GM23338 (cell line): ENCODE measurements at regions not wholly inside any gene's neighbourhood (a gene's known extent, or its start where the extent isn't known, plus 50 kb on each side); places are given as distances from the start of the nearest gene placed in this dataset.

Experiments
- ATAC-seq: fragments of 200-7000 bp; cut with Tn5 transposase; 3 replicates; pipeline ENCODE4 v1.9.1; 2020
- DNase-seq: peaks from one replicate; pipeline ENCODE4 v3.0.0-alpha.2; 2015; ENCODE audit warnings: low spot score
- H2AFZ ChIP-seq: fragments of 200-600 bp; sonication (generic); 2 replicates; pipeline ENCODE4 v1.8.0; 2016; ENCODE audit warnings: antibody characterized with exemption, mild to moderate bottlenecking, moderate library complexity
- H3F3A ChIP-seq: fragments of 200-600 bp; sonication (generic); replicated peaks from 2 replicates; pipeline ENCODE4 v1.8.0; 2017; ENCODE audit warnings: antibody characterized with exemption, mixed run types, low read depth
- H3K27ac ChIP-seq: fragments of 200-600 bp; sonication (generic); 2 replicates; pipeline ENCODE4 v1.6.1; 2016; ENCODE audit warnings: low read depth
- H3K27me3 ChIP-seq: fragments of 200-600 bp; sonication (generic); 2 replicates; pipeline ENCODE4 v1.8.0; 2016; ENCODE audit warnings: mild to moderate bottlenecking, mixed run types, moderate library complexity; ENCODE audit not compliant: insufficient read depth
- H3K36me3 ChIP-seq: fragments of 200-600 bp; sonication (generic); 2 replicates; pipeline ENCODE4 v1.8.0; 2016; ENCODE audit warnings: mild to moderate bottlenecking; ENCODE audit not compliant: insufficient read depth
- H3K4me1 ChIP-seq: fragments of 200-600 bp; sonication (generic); 2 replicates; pipeline ENCODE4 v1.8.0; 2016; ENCODE audit warnings: mild to moderate bottlenecking, moderate library complexity; ENCODE audit not compliant: insufficient read depth
- H3K4me2 ChIP-seq: fragments of 200-600 bp; sonication (generic); 2 replicates; pipeline ENCODE4 v1.7.1; 2017; ENCODE audit warnings: mixed run types
- H3K4me3 ChIP-seq: fragments of 200-600 bp; sonication (generic); 2 replicates; pipeline ENCODE4 v1.6.1; 2016; ENCODE audit warnings: mixed run types
- H3K79me2 ChIP-seq: fragments of 200-600 bp; sonication (generic); replicated peaks from 2 replicates; pipeline ENCODE4 v1.8.0; 2017; ENCODE audit warnings: mild to moderate bottlenecking; ENCODE audit not compliant: insufficient read depth
- H3K9me2 ChIP-seq: fragments of 200-600 bp; sonication (generic); 2 replicates; pipeline ENCODE4 v1.8.0; 2017; ENCODE audit not compliant: insufficient read depth
- H4K20me1 ChIP-seq: fragments of 200-600 bp; sonication (generic); replicated peaks from 2 replicates; pipeline ENCODE4 v1.8.0; 2017; ENCODE audit warnings: mild to moderate bottlenecking; ENCODE audit not compliant: insufficient read depth
- H3K27ac Mint-ChIP-seq: 2 replicates; pipeline ENCODE4 v1.8.0; 2020; ENCODE audit warnings: inconsistent platforms, mild to moderate bottlenecking, moderate library complexity, mixed read lengths
- H3K27me3 Mint-ChIP-seq: 3 replicates; pipeline ENCODE4 v1.8.0; 2022; ENCODE audit warnings: low read depth, mild to moderate bottlenecking, moderate library complexity, mixed read lengths, inconsistent platforms; ENCODE audit not compliant: insufficient read depth, poor library complexity
- H3K36me3 Mint-ChIP-seq: 3 replicates; pipeline ENCODE4 v1.8.0; 2021; ENCODE audit warnings: low read depth, mild to moderate bottlenecking, inconsistent platforms, moderate library complexity, mixed read lengths
- H3K4me1 Mint-ChIP-seq: 3 replicates; pipeline ENCODE4 v1.8.0; 2020; ENCODE audit warnings: mild to moderate bottlenecking, inconsistent platforms, mixed read lengths
- H3K4me3 Mint-ChIP-seq: 3 replicates; pipeline ENCODE4 v1.8.0; 2021; ENCODE audit warnings: moderate library complexity, mild to moderate bottlenecking, inconsistent platforms, mixed read lengths
- H3K9me3 Mint-ChIP-seq: 3 replicates; pipeline ENCODE4 v1.8.0; 2020; ENCODE audit warnings: moderate library complexity, mild to moderate bottlenecking, inconsistent platforms, mixed read lengths
- CREB1 ChIP-seq: fragments of 250-450 bp; sonication (Bioruptor Pico); IDR thresholded peaks from 2 replicates; pipeline ENCODE4 v1.5.0; 2020; ENCODE audit warnings: low read depth, mild to moderate bottlenecking, moderate library complexity
- EZH2 ChIP-seq: fragments of 200-600 bp; sonication (generic); IDR thresholded peaks from one replicate; pipeline ENCODE4 v1.8.0; 2017; ENCODE audit warnings: antibody characterized with exemption, mild to moderate bottlenecking, low read depth; ENCODE audit not compliant: unreplicated experiment
- EZH2phosphoT487 ChIP-seq: fragments of 200-600 bp; sonication (generic); IDR thresholded peaks from one replicate; pipeline ENCODE4 v1.8.1; 2018; ENCODE audit warnings: antibody characterized with exemption; ENCODE audit not compliant: unreplicated experiment
- JUNB ChIP-seq: IDR thresholded peaks from one replicate; pipeline ENCODE4 v1.6.1; 2016; ENCODE audit warnings: antibody characterized with exemption; ENCODE audit not compliant: unreplicated experiment
- NANOG ChIP-seq: IDR thresholded peaks from 2 replicates; pipeline ENCODE4 v1.6.1; 2016; ENCODE audit warnings: antibody characterized with exemption, borderline replicate concordance
- POLR2AphosphoS5 ChIP-seq: IDR thresholded peaks from 2 replicates; pipeline ENCODE4 v1.6.1; 2016; ENCODE audit warnings: antibody characterized with exemption, low read depth
- STAT1 ChIP-seq: IDR thresholded peaks from one replicate; pipeline ENCODE4 v1.6.1; 2016; ENCODE audit warnings: antibody characterized with exemption; ENCODE audit not compliant: unreplicated experiment
- ZNF114 ChIP-seq: fragments of 250-450 bp; sonication (Bioruptor Pico); IDR thresholded peaks from 2 replicates; pipeline ENCODE4 v1.5.0; 2020; ENCODE audit warnings: mild to moderate bottlenecking, moderate library complexity
- ZNF331 ChIP-seq: fragments of 250-450 bp; sonication (Bioruptor Pico); IDR thresholded peaks from 2 replicates; pipeline ENCODE4 v1.5.0; 2020; ENCODE audit warnings: low read depth, mild to moderate bottlenecking, moderate library complexity
- TF ChIP-seq, protein P1 (sequence below): IDR thresholded peaks from one replicate; pipeline ENCODE4 v1.6.1; 2018; ENCODE audit warnings: antibody characterized with exemption; ENCODE audit not compliant: unreplicated experiment
- TF ChIP-seq, protein P2 (sequence below): IDR thresholded peaks from 2 replicates; pipeline ENCODE4 v1.6.1; 2016; ENCODE audit warnings: antibody characterized with exemption
- TF ChIP-seq, protein P3 (sequence below), 2 experiments: fragments of 200-600 bp in 1 of 2; sonication (generic) in 1 of 2; conservative IDR thresholded peaks; 2 replicates each; pipeline versions ENCODE4 v1.5.1 to v1.6.1; 2016 to 2017; ENCODE audit warnings: antibody characterized with exemption in 2 of 2, low read depth in 2 of 2, mild to moderate bottlenecking in 2 of 2, moderate library complexity in 1 of 2
- TF ChIP-seq, protein P4 (sequence below): fragments of 250-450 bp; sonication (Bioruptor Pico); IDR thresholded peaks from 2 replicates; pipeline ENCODE4 v1.5.0; 2020; ENCODE audit warnings: mild to moderate bottlenecking, moderate library complexity

DNA sequence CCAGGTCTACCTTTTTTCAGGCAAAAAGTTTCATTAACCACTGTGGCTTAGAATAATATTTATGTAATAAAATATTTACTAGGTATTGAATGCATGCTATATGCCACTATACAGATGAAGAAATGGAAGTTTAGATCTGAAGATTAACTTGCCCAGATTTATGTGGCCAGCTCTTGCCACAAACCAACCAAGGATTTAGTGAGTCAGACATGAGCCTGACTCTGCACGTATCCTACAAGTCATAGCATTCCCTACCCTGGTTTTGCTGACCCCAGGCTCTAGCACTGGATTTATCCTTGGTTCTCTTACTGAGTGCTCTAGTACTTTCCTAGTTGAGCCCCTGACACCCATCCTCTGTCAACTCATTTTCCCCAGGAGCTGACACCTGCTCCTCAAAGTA lies 75.4 kb downstream of the ANKEF1 start:
- Histone ChIP-seq H3F3A (no peaks in the 10 kb centered on the region), H3K79me2 (no peaks in the 10 kb centered on the region), H3K27ac (no peak overlapping the region), H4K20me1 (no peaks in the 10 kb centered on the region), H3K4me2 (no peak overlapping the region), H3K9me2 (peaks cover 5% of the 10 kb centered on the region; the same call in 1 of the 2 replicates), H2AFZ (no peak overlapping the region), H3K4me3 (no peak overlapping the region), H3K36me3 (no peaks in the 10 kb centered on the region), H3K27me3 (no peaks in the 10 kb centered on the region), H3K4me1 (no peaks in the 10 kb centered on the region)
- Mint-ChIP-seq H3K4me3 (no peak overlapping the region), H3K9me3 (no peaks in the 10 kb centered on the region), H3K27me3 (peaks cover 3% of the 10 kb centered on the region), H3K4me1 (no peaks in the 10 kb centered on the region), H3K36me3 (no peaks in the 10 kb centered on the region), H3K27ac (no peak overlapping the region)
- ATAC-seq = no peak
- no peak for TF ChIP-seq CREB1 (CRISPR knock-in tag)
- TF ChIP-seq NANOG = no peak
- TF ChIP-seq ZNF331 = no peak
- TF ChIP-seq, protein P1, sequence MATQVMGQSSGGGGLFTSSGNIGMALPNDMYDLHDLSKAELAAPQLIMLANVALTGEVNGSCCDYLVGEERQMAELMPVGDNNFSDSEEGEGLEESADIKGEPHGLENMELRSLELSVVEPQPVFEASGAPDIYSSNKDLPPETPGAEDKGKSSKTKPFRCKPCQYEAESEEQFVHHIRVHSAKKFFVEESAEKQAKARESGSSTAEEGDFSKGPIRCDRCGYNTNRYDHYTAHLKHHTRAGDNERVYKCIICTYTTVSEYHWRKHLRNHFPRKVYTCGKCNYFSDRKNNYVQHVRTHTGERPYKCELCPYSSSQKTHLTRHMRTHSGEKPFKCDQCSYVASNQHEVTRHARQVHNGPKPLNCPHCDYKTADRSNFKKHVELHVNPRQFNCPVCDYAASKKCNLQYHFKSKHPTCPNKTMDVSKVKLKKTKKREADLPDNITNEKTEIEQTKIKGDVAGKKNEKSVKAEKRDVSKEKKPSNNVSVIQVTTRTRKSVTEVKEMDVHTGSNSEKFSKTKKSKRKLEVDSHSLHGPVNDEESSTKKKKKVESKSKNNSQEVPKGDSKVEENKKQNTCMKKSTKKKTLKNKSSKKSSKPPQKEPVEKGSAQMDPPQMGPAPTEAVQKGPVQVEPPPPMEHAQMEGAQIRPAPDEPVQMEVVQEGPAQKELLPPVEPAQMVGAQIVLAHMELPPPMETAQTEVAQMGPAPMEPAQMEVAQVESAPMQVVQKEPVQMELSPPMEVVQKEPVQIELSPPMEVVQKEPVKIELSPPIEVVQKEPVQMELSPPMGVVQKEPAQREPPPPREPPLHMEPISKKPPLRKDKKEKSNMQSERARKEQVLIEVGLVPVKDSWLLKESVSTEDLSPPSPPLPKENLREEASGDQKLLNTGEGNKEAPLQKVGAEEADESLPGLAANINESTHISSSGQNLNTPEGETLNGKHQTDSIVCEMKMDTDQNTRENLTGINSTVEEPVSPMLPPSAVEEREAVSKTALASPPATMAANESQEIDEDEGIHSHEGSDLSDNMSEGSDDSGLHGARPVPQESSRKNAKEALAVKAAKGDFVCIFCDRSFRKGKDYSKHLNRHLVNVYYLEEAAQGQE = no peak
- no peak for TF ChIP-seq EZH2phosphoT487
- TF ChIP-seq ZNF114 = no peak
- TF ChIP-seq, protein P2, sequence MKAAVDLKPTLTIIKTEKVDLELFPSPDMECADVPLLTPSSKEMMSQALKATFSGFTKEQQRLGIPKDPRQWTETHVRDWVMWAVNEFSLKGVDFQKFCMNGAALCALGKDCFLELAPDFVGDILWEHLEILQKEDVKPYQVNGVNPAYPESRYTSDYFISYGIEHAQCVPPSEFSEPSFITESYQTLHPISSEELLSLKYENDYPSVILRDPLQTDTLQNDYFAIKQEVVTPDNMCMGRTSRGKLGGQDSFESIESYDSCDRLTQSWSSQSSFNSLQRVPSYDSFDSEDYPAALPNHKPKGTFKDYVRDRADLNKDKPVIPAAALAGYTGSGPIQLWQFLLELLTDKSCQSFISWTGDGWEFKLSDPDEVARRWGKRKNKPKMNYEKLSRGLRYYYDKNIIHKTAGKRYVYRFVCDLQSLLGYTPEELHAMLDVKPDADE = no peak
- TF ChIP-seq, protein P3, sequence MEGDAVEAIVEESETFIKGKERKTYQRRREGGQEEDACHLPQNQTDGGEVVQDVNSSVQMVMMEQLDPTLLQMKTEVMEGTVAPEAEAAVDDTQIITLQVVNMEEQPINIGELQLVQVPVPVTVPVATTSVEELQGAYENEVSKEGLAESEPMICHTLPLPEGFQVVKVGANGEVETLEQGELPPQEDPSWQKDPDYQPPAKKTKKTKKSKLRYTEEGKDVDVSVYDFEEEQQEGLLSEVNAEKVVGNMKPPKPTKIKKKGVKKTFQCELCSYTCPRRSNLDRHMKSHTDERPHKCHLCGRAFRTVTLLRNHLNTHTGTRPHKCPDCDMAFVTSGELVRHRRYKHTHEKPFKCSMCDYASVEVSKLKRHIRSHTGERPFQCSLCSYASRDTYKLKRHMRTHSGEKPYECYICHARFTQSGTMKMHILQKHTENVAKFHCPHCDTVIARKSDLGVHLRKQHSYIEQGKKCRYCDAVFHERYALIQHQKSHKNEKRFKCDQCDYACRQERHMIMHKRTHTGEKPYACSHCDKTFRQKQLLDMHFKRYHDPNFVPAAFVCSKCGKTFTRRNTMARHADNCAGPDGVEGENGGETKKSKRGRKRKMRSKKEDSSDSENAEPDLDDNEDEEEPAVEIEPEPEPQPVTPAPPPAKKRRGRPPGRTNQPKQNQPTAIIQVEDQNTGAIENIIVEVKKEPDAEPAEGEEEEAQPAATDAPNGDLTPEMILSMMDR (conservative IDR thresholded peaks at IDR 0.05; ENCODE audit: low read depth in 2 of 2) = no peak
- TF ChIP-seq STAT1 = no peak
- TF ChIP-seq, protein P4, sequence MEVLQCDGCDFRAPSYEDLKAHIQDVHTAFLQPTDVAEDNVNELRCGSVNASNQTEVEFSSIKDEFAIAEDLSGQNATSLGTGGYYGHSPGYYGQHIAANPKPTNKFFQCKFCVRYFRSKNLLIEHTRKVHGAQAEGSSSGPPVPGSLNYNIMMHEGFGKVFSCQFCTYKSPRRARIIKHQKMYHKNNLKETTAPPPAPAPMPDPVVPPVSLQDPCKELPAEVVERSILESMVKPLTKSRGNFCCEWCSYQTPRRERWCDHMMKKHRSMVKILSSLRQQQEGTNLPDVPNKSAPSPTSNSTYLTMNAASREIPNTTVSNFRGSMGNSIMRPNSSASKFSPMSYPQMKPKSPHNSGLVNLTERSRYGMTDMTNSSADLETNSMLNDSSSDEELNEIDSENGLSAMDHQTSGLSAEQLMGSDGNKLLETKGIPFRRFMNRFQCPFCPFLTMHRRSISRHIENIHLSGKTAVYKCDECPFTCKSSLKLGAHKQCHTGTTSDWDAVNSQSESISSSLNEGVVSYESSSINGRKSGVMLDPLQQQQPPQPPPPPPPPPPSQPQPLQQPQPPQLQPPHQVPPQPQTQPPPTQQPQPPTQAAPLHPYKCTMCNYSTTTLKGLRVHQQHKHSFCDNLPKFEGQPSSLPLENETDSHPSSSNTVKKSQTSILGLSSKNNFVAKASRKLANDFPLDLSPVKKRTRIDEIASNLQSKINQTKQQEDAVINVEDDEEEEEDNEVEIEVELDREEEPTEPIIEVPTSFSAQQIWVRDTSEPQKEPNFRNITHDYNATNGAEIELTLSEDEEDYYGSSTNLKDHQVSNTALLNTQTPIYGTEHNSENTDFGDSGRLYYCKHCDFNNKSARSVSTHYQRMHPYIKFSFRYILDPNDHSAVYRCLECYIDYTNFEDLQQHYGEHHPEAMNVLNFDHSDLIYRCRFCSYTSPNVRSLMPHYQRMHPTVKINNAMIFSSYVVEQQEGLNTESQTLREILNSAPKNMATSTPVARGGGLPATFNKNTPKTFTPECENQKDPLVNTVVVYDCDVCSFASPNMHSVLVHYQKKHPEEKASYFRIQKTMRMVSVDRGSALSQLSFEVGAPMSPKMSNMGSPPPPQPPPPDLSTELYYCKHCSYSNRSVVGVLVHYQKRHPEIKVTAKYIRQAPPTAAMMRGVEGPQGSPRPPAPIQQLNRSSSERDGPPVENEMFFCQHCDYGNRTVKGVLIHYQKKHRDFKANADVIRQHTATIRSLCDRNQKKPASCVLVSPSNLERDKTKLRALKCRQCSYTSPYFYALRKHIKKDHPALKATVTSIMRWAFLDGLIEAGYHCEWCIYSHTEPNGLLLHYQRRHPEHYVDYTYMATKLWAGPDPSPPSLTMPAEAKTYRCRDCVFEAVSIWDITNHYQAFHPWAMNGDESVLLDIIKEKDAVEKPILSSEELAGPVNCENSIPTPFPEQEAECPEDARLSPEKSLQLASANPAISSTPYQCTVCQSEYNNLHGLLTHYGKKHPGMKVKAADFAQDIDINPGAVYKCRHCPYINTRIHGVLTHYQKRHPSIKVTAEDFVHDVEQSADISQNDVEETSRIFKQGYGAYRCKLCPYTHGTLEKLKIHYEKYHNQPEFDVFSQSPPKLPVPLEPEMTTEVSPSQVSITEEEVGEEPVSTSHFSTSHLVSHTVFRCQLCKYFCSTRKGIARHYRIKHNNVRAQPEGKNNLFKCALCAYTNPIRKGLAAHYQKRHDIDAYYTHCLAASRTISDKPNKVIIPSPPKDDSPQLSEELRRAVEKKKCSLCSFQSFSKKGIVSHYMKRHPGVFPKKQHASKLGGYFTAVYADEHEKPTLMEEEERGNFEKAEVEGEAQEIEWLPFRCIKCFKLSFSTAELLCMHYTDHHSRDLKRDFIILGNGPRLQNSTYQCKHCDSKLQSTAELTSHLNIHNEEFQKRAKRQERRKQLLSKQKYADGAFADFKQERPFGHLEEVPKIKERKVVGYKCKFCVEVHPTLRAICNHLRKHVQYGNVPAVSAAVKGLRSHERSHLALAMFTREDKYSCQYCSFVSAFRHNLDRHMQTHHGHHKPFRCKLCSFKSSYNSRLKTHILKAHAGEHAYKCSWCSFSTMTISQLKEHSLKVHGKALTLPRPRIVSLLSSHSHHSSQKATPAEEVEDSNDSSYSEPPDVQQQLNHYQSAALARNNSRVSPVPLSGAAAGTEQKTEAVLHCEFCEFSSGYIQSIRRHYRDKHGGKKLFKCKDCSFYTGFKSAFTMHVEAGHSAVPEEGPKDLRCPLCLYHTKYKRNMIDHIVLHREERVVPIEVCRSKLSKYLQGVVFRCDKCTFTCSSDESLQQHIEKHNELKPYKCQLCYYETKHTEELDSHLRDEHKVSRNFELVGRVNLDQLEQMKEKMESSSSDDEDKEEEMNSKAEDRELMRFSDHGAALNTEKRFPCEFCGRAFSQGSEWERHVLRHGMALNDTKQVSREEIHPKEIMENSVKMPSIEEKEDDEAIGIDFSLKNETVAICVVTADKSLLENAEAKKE (CRISPR knock-in tag) = no peak
- no peak for TF ChIP-seq EZH2
- no peak for TF ChIP-seq POLR2AphosphoS5
- TF ChIP-seq JUNB = no peak
- no peak for DNase-seq
